SK-N-MC (cell line): ENCODE measurements at regions not wholly inside any gene's neighbourhood (a gene's known extent, or its start where the extent isn't known, plus 50 kb on each side); places are given as distances from the start of the nearest gene placed in this dataset.

Source experiments
- EZH2 ChIP-seq: fragments of 200-600 bp; sonication (generic); IDR thresholded peaks from one replicate; pipeline ENCODE4 v1.6.1; 2017; ENCODE audit warnings: antibody characterized with exemption
- POLR2AphosphoS5 ChIP-seq: IDR thresholded peaks from 2 replicates; pipeline ENCODE4 v1.6.1; 2012; ENCODE audit warnings: mild to moderate bottlenecking, low read depth, low read length, borderline replicate concordance

DNA sequence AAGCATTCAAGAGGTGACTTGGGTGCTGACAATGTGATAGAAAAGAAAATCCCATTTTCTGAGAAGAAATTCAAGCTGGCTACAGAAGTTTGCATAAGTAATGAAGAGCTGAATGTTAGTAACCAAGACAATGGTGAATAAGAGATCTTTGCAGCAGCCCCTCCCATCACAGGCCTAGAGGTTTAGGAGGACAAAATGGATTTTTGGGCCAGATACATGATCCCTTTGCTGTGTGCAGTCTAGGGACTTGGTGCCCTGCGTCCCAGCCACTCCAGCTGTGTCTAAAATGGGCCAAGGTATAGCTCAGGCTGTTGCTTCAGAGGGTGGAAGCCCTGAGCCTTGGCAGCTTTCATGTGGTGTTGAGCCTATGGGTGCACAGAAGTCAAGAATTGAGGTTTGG, 107.0 kb upstream of the EPHA5 start:
- TF ChIP-seq EZH2 (no peak), POLR2AphosphoS5 (no peak)
